Adrenal gland (tissue), 5 donors: ENCODE measurements at regions not wholly inside any gene's neighbourhood (a gene's known extent, or its start where the extent isn't known, plus 50 kb on each side); places are given as distances from the start of the nearest gene placed in this dataset.

Experiments used
- POLR2A ChIP-seq, 2 donors: fragments of 450-650 bp; IDR thresholded peaks; one replicate each; pipeline ENCODE4 v1.6.1; 2017; ENCODE audit warnings: antibody characterized with exemption in 2 of 2, mild to moderate bottlenecking in 2 of 2, moderate library complexity in 1 of 2
- TF ChIP-seq, protein P1 (sequence below), 6 experiments: fragments of 450-650 bp in 4 of 6; fragments of 200-600 bp in 2 of 6; sonication (generic) in 1 of 6; IDR thresholded peaks; 1 replicate in 5 of 6; 2 replicates in 1 of 6; pipeline versions ENCODE4 v1.5.1 to v1.8.0; 2016 to 2021; ENCODE audit warnings: antibody characterized with exemption in 6 of 6, mild to moderate bottlenecking in 2 of 6, moderate library complexity in 1 of 6
- donor health status: DM: no; HTN: no; CAD: no.

DNA sequence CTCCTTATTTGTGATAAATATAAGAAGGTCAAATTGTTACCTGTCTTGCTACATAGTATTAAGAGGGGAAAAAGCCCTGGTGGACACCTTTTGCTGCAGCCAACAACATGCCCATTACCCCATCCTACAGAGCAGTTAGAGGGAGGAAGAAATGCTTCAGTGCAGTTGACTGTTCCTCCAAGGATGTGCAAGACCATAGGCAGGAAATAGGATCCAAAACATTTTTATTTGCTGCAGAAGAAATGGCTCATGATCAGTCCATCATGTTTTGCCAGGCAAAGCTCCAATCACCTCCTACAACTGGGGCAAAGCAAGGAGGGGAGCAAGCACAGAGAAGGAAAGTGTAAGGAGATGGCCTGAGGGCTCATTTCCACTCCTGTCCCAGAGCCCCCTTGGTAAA lies 399.1 kb upstream of the PIK3R1 start:
- TF ChIP-seq, protein P1, sequence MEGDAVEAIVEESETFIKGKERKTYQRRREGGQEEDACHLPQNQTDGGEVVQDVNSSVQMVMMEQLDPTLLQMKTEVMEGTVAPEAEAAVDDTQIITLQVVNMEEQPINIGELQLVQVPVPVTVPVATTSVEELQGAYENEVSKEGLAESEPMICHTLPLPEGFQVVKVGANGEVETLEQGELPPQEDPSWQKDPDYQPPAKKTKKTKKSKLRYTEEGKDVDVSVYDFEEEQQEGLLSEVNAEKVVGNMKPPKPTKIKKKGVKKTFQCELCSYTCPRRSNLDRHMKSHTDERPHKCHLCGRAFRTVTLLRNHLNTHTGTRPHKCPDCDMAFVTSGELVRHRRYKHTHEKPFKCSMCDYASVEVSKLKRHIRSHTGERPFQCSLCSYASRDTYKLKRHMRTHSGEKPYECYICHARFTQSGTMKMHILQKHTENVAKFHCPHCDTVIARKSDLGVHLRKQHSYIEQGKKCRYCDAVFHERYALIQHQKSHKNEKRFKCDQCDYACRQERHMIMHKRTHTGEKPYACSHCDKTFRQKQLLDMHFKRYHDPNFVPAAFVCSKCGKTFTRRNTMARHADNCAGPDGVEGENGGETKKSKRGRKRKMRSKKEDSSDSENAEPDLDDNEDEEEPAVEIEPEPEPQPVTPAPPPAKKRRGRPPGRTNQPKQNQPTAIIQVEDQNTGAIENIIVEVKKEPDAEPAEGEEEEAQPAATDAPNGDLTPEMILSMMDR (IDR thresholded peaks at IDR 0.05): no peak
- no peak for TF ChIP-seq POLR2A (IDR thresholded peaks at IDR 0.05)
